Heart left ventricle (tissue), 16 donors: ENCODE measurements at regions not wholly inside any gene's neighbourhood (a gene's known extent, or its start where the extent isn't known, plus 50 kb on each side); places are given as distances from the start of the nearest gene placed in this dataset.

Experiments
- ATAC-seq, 4 donors: fragments of 200-7000 bp; cut with Tn5 transposase; one replicate each; pipeline ENCODE4 v1.9.1; 2020 to 2022; ENCODE audit warnings: moderate library complexity in 4 of 4, mild to moderate bottlenecking in 3 of 4, moderate number of reproducible peaks in 1 of 4
- DNase-seq, 5 donors: peaks; one replicate each; pipeline ENCODE4 v3.0.0-alpha.2; 2020
- H3K27ac ChIP-seq, 12 donors: fragments of 200-600 bp; sonication (generic) in 4 of 12; one replicate each; pipeline versions ENCODE4 v1.5.0 to v1.8.0; 2016 to 2022; ENCODE audit warnings: mild to moderate bottlenecking in 2 of 12
- H3K27me3 ChIP-seq, 9 donors: fragments of 200-600 bp; sonication (generic) in 2 of 9; one replicate each; pipeline versions ENCODE4 v1.5.1 to v1.8.0; 2016 to 2022; ENCODE audit warnings: mild to moderate bottlenecking in 3 of 9
- H3K36me3 ChIP-seq, 9 donors: fragments of 200-600 bp; sonication (generic) in 2 of 9; one replicate each; pipeline versions ENCODE4 v1.5.0 to v1.8.0; 2018 to 2022; ENCODE audit warnings: mild to moderate bottlenecking in 2 of 9
- H3K4me1 ChIP-seq, 12 donors: fragments of 200-600 bp; sonication (generic) in 4 of 12; one replicate each; pipeline versions ENCODE4 v1.5.0 to v1.8.0; 2016 to 2022; ENCODE audit warnings: mild to moderate bottlenecking in 3 of 12
- H3K4me3 ChIP-seq, 12 donors: fragments of 200-600 bp; sonication (generic) in 4 of 12; one replicate each; pipeline versions ENCODE4 v1.5.0 to v1.8.0; 2017 to 2022; ENCODE audit warnings: mild to moderate bottlenecking in 9 of 12, moderate library complexity in 4 of 12
- H3K9me3 ChIP-seq, 12 donors: fragments of 200-600 bp; sonication (generic) in 4 of 12; one replicate each; pipeline versions ENCODE4 v1.5.0 to v1.8.0; 2016 to 2022; ENCODE audit warnings: mild to moderate bottlenecking in 1 of 12
- CTCF ChIP-seq, 12 donors: fragments of 200-600 bp; sonication (generic) in 4 of 12; IDR thresholded peaks; one replicate each; pipeline versions ENCODE4 v1.5.0 to v1.8.0; 2018 to 2022; ENCODE audit warnings: antibody characterized with exemption in 12 of 12, mild to moderate bottlenecking in 5 of 12
- POLR2A ChIP-seq, 2 donors: fragments of 450-650 bp; IDR thresholded peaks; one replicate each; pipeline ENCODE4 v1.6.1; 2017; ENCODE audit warnings: antibody characterized with exemption in 2 of 2, mild to moderate bottlenecking in 2 of 2, moderate library complexity in 2 of 2
- WGBS, 4 donors: extraction: QIAGEN DNeasy Blood & Tissue Kit in 2 of 4; methylation state at CpG; one replicate each; pipeline versions ENCODE4 v1.1.5 to v1.1.7; 2013 to 2018; 5-methylcytosine and 5-hydroxymethylcytosine counted together
- intact Hi-C, 10 donors: fragments of 100-400 bp; cut with DNase I; formaldehyde crosslinking; loops; one replicate each; pipeline versions ENCODE4 v1.11.1 to v1.14.2; 2022
- donor health status: ischemic (EF 13 %, LVEDD 7.1; RV severe dilation, severe dysfunction).
- donor health status: healthy with polysubstance abuse.
- donor health status: DM: no; HTN: yes; CAD: no.
- donor health status: DM: no; HTN: no; CAD: no.
- donor health status: ischemic (EF 25% LVEDD 6.9; RV normal size, moderate dysfunction).
- donor health status: ischemic (EF 25% LVEDD 5.7; RV mildly dilated, moderate dysfunction).
- donor health status: healthy.
- donor health status: DM: yes; HTN: yes; CAD: no.
- donor health status: ischemic (EF 35%, LVEDD 5.7; RV mildly dilated, moderate dysfunction).
- donor health status: nonischemic (EF 11% LVEDD 7.7; RV severe dilation, severe dysfunction).
- donor health status: DM: yes; HTN: yes; CAD: no.
- donor health status: PGD.
- donor health status: ischemic (EF 29% LVEDD 5.4; RV normal size, mild dysfunction).
- donor health status: nonischemic (EF 23%, LVEDD 6.1; RV moderate dilation, normal function).

GRCh38 chr3:117272876-117273523 lies 563.4 kb downstream of the TUSC7 start:
- DNase-seq (no peak), ATAC-seq (no peak)
- Histone ChIP-seq H3K4me3 (no peak overlapping the region), H3K36me3 (no peaks in the 10 kb centered on the region), H3K9me3 (no peaks in the 10 kb centered on the region), H3K4me1 (no peaks in the 10 kb centered on the region), H3K27me3 (no peaks in the 10 kb centered on the region), H3K27ac (no peak overlapping the region)
- intact Hi-C loops: no loop called here
- 56 to 68% (median 60%) methylated on average over 5 of the region's 5 CpGs for WGBS, 4 donors
- TF ChIP-seq CTCF (IDR thresholded peaks at IDR 0.05): no peak

GRCh38 chr3:117277816-117278215 lies 568.2 kb downstream of the TUSC7 start:
- no peaks in the 10 kb centered on the region for H3K9me3 ChIP-seq
- H3K4me3 ChIP-seq: no peak overlapping the region
- DNase-seq (no peak), ATAC-seq (no peak)
- H3K4me1 ChIP-seq: no peaks in the 10 kb centered on the region
- no peak overlapping the region for H3K27ac ChIP-seq
- no peaks in the 10 kb centered on the region for H3K36me3 ChIP-seq
- TF ChIP-seq CTCF (IDR thresholded peaks at IDR 0.05): no peak
- no peak for TF ChIP-seq POLR2A (IDR thresholded peaks at IDR 0.05)
- WGBS, 4 donors: 35 to 55% (median 37%) methylated on average over 2 of the region's 2 CpGs
- intact Hi-C loops: no loop called here
- H3K27me3 ChIP-seq: no peaks in the 10 kb centered on the region

- ATAC-seq: peak in 1 of 4 donors; percentile 31
- no peaks in the 10 kb centered on the region for H3K36me3 ChIP-seq
- no peaks in the 10 kb centered on the region for H3K9me3 ChIP-seq
- DNase-seq: no peak
- no peak overlapping the region for H3K4me3 ChIP-seq
- TF ChIP-seq CTCF (IDR thresholded peaks at IDR 0.05) (no peak), POLR2A (IDR thresholded peaks at IDR 0.05) (no peak)
- 40 to 55% (median 44%) methylated on average over 5 of the region's 5 CpGs for WGBS, 4 donors
- intact Hi-C loops: no loop called here
- no peak overlapping the region for H3K27ac ChIP-seq
- no peaks in the 10 kb centered on the region for H3K4me1 ChIP-seq
- no peaks in the 10 kb centered on the region for H3K27me3 ChIP-seq
Measured at GRCh38 chr3:117278424-117279190, 569.0 kb downstream of the TUSC7 start.

GRCh38 chr3:117281371-117281770 lies 571.8 kb downstream of the TUSC7 start:
- H3K9me3 ChIP-seq: no peaks in the 10 kb centered on the region
- TF ChIP-seq POLR2A (IDR thresholded peaks at IDR 0.05) (no peak), CTCF (IDR thresholded peaks at IDR 0.05) (no peak)
- no peaks in the 10 kb centered on the region for H3K27me3 ChIP-seq
- ATAC-seq: no peak
- no peak overlapping the region for H3K4me3 ChIP-seq
- H3K4me1 ChIP-seq: no peaks in the 10 kb centered on the region
- no peaks in the 10 kb centered on the region for H3K36me3 ChIP-seq
- 54 to 73% (median 65%) methylated on average over 3 of the region's 3 CpGs for WGBS, 4 donors
- intact Hi-C loops: no loop called here
- H3K27ac ChIP-seq: no peak overlapping the region
- DNase-seq: no peak
